ENCODE measurements at regions not wholly inside any gene's neighbourhood (a gene's known extent, or its start where the extent isn't known, plus 50 kb on each side); places are given as distances from the start of the nearest gene placed in this dataset.

GRCh38 chr1:29718791-29719190, 482.5 kb downstream of the PTPRU start:
- no peak overlapping the region for H3K4me3 ChIP-seq (ENCODE audit: low read length)
- H3K27ac ChIP-seq (ENCODE audit: low read depth, low read length): no peak overlapping the region
- no peaks in the 10 kb centered on the region for H3K36me3 Mint-ChIP-seq (ENCODE audit: low read depth)
- TF ChIP-seq CTCF (conservative IDR thresholded peaks at IDR 0.05): no peak
- DNase-seq: no peak
- peaks cover 50% of the 10 kb centered on the region for H3K9me3 Mint-ChIP-seq
- H3K27ac Mint-ChIP-seq: no peak overlapping the region
- H3K27me3 Mint-ChIP-seq (ENCODE audit: insufficient read depth): peaks cover 19% of the 10 kb centered on the region
- no peak overlapping the region for H3K9ac ChIP-seq (ENCODE audit: extremely low read depth, low read length, poor library complexity, severe bottlenecking)
- H3K9me3 ChIP-seq (ENCODE audit: control insufficient read depth, low read length): peaks cover 14% of the 10 kb centered on the region
- H3K4me3 Mint-ChIP-seq: no peak overlapping the region
- no peaks in the 10 kb centered on the region for H3K4me1 Mint-ChIP-seq
- H3K27me3 ChIP-seq (ENCODE audit: control insufficient read depth, insufficient read depth, low read length, poor library complexity, severe bottlenecking): peaks cover 4% of the 10 kb centered on the region
- no peaks in the 10 kb centered on the region for H3K4me1 ChIP-seq (ENCODE audit: control insufficient read depth, insufficient read depth, low read length)
- no peaks in the 10 kb centered on the region for H3K36me3 ChIP-seq (ENCODE audit: control insufficient read depth, insufficient read depth, low read length)

GRCh38 chr1:29716306-29716705, 480.0 kb downstream of the PTPRU start:
- H3K9me3 Mint-ChIP-seq: peaks cover 40% of the 10 kb centered on the region
- H3K4me1 Mint-ChIP-seq: no peaks in the 10 kb centered on the region
- TF ChIP-seq CTCF (conservative IDR thresholded peaks at IDR 0.05): no peak
- Histone ChIP-seq H3K4me1 (ENCODE audit: control insufficient read depth, insufficient read depth, low read length) (no peaks in the 10 kb centered on the region), H3K4me3 (ENCODE audit: low read length) (no peak overlapping the region), H3K9ac (ENCODE audit: extremely low read depth, low read length, poor library complexity, severe bottlenecking) (no peak overlapping the region), H3K36me3 (ENCODE audit: control insufficient read depth, insufficient read depth, low read length) (no peaks in the 10 kb centered on the region), H3K9me3 (ENCODE audit: control insufficient read depth, low read length) (peaks cover 14% of the 10 kb centered on the region), H3K27ac (ENCODE audit: low read depth, low read length) (no peak overlapping the region), H3K27me3 (ENCODE audit: control insufficient read depth, insufficient read depth, low read length, poor library complexity, severe bottlenecking) (peaks cover 4% of the 10 kb centered on the region)
- H3K27ac Mint-ChIP-seq: no peak overlapping the region
- no peak overlapping the region for H3K4me3 Mint-ChIP-seq
- WGBS, 2 experiments (ENCODE audit: insufficient coverage in 1 of 2, insufficient read length in 1 of 2): 77% methylated on average over 6 of the region's 6 CpGs
- DNase-seq: no peak
- peaks cover 18% of the 10 kb centered on the region for H3K27me3 Mint-ChIP-seq (ENCODE audit: insufficient read depth)
- H3K36me3 Mint-ChIP-seq (ENCODE audit: low read depth): no peaks in the 10 kb centered on the region

- DNase-seq: no peak
- Histone ChIP-seq H3K9ac (ENCODE audit: extremely low read depth, low read length, poor library complexity, severe bottlenecking) (no peak overlapping the region), H3K4me3 (ENCODE audit: low read length) (no peak overlapping the region), H3K36me3 (ENCODE audit: control insufficient read depth, insufficient read depth, low read length) (no peaks in the 10 kb centered on the region), H3K4me1 (ENCODE audit: control insufficient read depth, insufficient read depth, low read length) (no peaks in the 10 kb centered on the region), H3K27me3 (ENCODE audit: control insufficient read depth, insufficient read depth, low read length, poor library complexity, severe bottlenecking) (no peaks in the 10 kb centered on the region), H3K27ac (ENCODE audit: low read depth, low read length) (no peak overlapping the region), H3K9me3 (ENCODE audit: control insufficient read depth, low read length) (peaks cover 14% of the 10 kb centered on the region)
- Mint-ChIP-seq H3K27ac (no peak overlapping the region), H3K9me3 (peaks cover 29% of the 10 kb centered on the region), H3K4me1 (no peaks in the 10 kb centered on the region), H3K27me3 (ENCODE audit: insufficient read depth) (peaks cover 8% of the 10 kb centered on the region), H3K4me3 (no peak overlapping the region), H3K36me3 (ENCODE audit: low read depth) (no peaks in the 10 kb centered on the region)
- no CpG with 5 or more reads among the region's 1 CpG for WGBS, 2 experiments (ENCODE audit: insufficient coverage in 1 of 2, insufficient read length in 1 of 2)
- TF ChIP-seq CTCF (conservative IDR thresholded peaks at IDR 0.05): peak; percentile 59
These were observed 477.5 kb downstream of the PTPRU start for GRCh38 chr1:29713857-29714256.

All from endodermal cell (in vitro differentiated cells).